OCI-LY7 (cell line): ENCODE measurements at regions not wholly inside any gene's neighbourhood (a gene's known extent, or its start where the extent isn't known, plus 50 kb on each side); places are given as distances from the start of the nearest gene placed in this dataset.
"Not testable (repeated sequence)": the region's sequence is repeated elsewhere in the genome, so short reads cannot be mapped to it uniquely, and the experiment has no call there.

Experiments used
- BruUV-seq: library from RNA; stranded (reverse); fragments of 400-500 nt; replicated peaks from 2 replicates; lab custom pipeline; 2021; lab: Mats Ljungman, UMichigan
- CTCF ChIA-PET: fragments of 300-600 bp; sonication (Branson Sonifier 250); formaldehyde crosslinking; loops from one replicate; lab custom pipeline; 2022; ENCODE audit warnings: antibody characterized with exemption; ENCODE audit not compliant: unreplicated experiment; lab: Charles Lee
- POLR2A ChIA-PET: fragments of 300-600 bp; sonication (Branson Sonifier 250); formaldehyde crosslinking; loops from one replicate; lab custom pipeline; 2022; ENCODE audit warnings: antibody characterized with exemption; lab: Charles Lee
- DNase-seq: peaks from one replicate; pipeline ENCODE4 v3.0.0-alpha.2; 2015; ENCODE audit warnings: low spot score
- H2AFZ ChIP-seq: fragments of 200-600 bp; sonication (generic), shearing (Covaris generic); 2 replicates; pipeline ENCODE4 v1.6.1; 2014; ENCODE audit warnings: mild to moderate bottlenecking, antibody characterized with exemption, low read length, moderate library complexity
- H3K27ac ChIP-seq: fragments of 200-600 bp; sonication (generic); 2 replicates; pipeline ENCODE4 v1.5.1; 2014; ENCODE audit warnings: mixed run types, low read depth, mild to moderate bottlenecking, moderate library complexity, low read length, inconsistent platforms; ENCODE audit not compliant: poor library complexity, severe bottlenecking
- H3K36me3 ChIP-seq: fragments of 200-600 bp; sonication (generic); 2 replicates; pipeline ENCODE4 v1.6.1; 2014; ENCODE audit warnings: mild to moderate bottlenecking, antibody characterized with exemption, low read length, moderate library complexity, mixed read lengths; ENCODE audit not compliant: insufficient read depth
- H3K4me1 ChIP-seq: fragments of 200-600 bp; sonication (generic); 2 replicates; pipeline ENCODE4 v1.5.1; 2014; ENCODE audit warnings: mild to moderate bottlenecking, low read length; ENCODE audit not compliant: insufficient read depth, poor library complexity, severe bottlenecking
- H3K4me2 ChIP-seq: fragments of 200-600 bp; sonication (generic); 2 replicates; pipeline ENCODE4 v1.6.1; 2014; ENCODE audit warnings: mild to moderate bottlenecking, low read length
- H3K4me3 ChIP-seq: fragments of 200-600 bp; sonication (generic); 2 replicates; pipeline ENCODE4 v1.5.1; 2014; ENCODE audit warnings: mild to moderate bottlenecking, low read depth, low read length; ENCODE audit not compliant: poor library complexity, severe bottlenecking
- H3K79me2 ChIP-seq: fragments of 200-600 bp; sonication (generic); 2 replicates; pipeline ENCODE4 v1.6.1; 2016; ENCODE audit warnings: low read depth, mild to moderate bottlenecking, low read length, moderate library complexity, mixed read lengths; ENCODE audit not compliant: insufficient read depth
- H3K9me2 ChIP-seq: fragments of 200-600 bp; sonication (generic); 2 replicates; pipeline ENCODE4 v1.6.1; 2016; ENCODE audit warnings: mild to moderate bottlenecking, low read length, mixed read lengths; ENCODE audit not compliant: insufficient read depth
- H3K9me3 ChIP-seq: fragments of 200-600 bp; sonication (generic); 2 replicates; pipeline ENCODE4 v1.6.1; 2014; ENCODE audit warnings: mild to moderate bottlenecking, mixed run types, low read length, mixed read lengths
- H4K20me1 ChIP-seq: fragments of 200-600 bp; sonication (generic); 2 replicates; pipeline ENCODE4 v1.6.1; 2014; ENCODE audit warnings: mild to moderate bottlenecking, antibody characterized with exemption, low read length, moderate library complexity, mixed read lengths; ENCODE audit not compliant: insufficient read depth
- CTCF ChIP-seq: fragments of 200-600 bp; sonication (generic); conservative IDR thresholded peaks from 2 replicates; pipeline ENCODE4 v1.5.1; 2014; ENCODE audit warnings: mild to moderate bottlenecking, antibody characterized with exemption, low read length, moderate library complexity, mixed read lengths
- EZH2phosphoT487 ChIP-seq: fragments of 200-600 bp; sonication (generic); IDR thresholded peaks from 2 replicates; pipeline ENCODE4 v1.6.1; 2018; ENCODE audit warnings: low read depth, borderline replicate concordance, mild to moderate bottlenecking, mixed run types, antibody characterized with exemption, low read length, moderate library complexity, mixed read lengths
- intact Hi-C: fragments of 100-400 bp; cut with micrococcal nuclease; formaldehyde crosslinking; loops from one replicate; pipeline ENCODE4 v1.10.0; 2022; ENCODE audit not compliant: unreplicated experiment

DNA sequence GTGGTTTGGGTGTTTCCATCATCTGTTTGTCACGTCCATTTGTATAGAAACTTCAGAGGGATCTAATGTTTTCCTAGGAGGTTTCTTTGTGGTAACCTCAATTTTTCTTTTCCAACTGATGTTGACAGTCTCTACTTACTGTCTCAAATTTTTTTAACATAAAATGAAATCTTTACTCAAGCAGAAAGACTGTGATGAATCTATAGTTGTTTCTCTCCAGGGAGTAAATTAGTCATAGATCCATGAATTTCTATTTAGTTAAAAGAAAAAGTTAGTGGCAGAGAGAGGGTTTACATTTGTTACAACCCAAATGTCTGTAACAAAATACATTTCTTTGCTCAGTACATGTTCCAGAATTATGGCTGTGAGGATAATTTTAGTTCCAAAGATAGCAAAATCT lies 161.6 kb downstream of the DISP1 start:
- ChIA-PET POLR2A (interaction anchor here (0.7 kb wide), 1 partner anchor 78 kb away, joined by 3 read pairs; no protein-coding TSS in a partner anchor), CTCF (no interaction called here)
- Histone ChIP-seq H3K9me2 (no peaks in the 10 kb centered on the region), H3K4me2 (no peak overlapping the region), H4K20me1 (no peaks in the 10 kb centered on the region), H3K27ac (no peak overlapping the region), H2AFZ (no peak overlapping the region), H3K4me1 (no peaks in the 10 kb centered on the region), H3K9me3 (no peaks in the 10 kb centered on the region), H3K4me3 (no peak overlapping the region), H3K79me2 (no peaks in the 10 kb centered on the region), H3K36me3 (no peaks in the 10 kb centered on the region)
- TF ChIP-seq CTCF (no peak), EZH2phosphoT487 (no peak)
- intact Hi-C loops = no loop called here
- no peak for DNase-seq
- BruUV-seq = no TSS peak

- H3K4me2 ChIP-seq, H2AFZ ChIP-seq, H3K9me2 ChIP-seq, CTCF ChIA-PET, H3K4me3 ChIP-seq, DNase-seq, H3K27ac ChIP-seq, H3K36me3 ChIP-seq, H3K4me1 ChIP-seq, H3K9me3 ChIP-seq, intact Hi-C loops, H4K20me1 ChIP-seq, H3K79me2 ChIP-seq, BruUV-seq: not testable (repeated sequence)
- POLR2A ChIA-PET = interaction anchor here (0.7 kb wide), 1 partner anchor 77 kb away, joined by 3 read pairs; no protein-coding TSS in a partner anchor
Measured at GRCh38 chr1:222977294-222977693, 162.5 kb downstream of the DISP1 start.

DNA sequence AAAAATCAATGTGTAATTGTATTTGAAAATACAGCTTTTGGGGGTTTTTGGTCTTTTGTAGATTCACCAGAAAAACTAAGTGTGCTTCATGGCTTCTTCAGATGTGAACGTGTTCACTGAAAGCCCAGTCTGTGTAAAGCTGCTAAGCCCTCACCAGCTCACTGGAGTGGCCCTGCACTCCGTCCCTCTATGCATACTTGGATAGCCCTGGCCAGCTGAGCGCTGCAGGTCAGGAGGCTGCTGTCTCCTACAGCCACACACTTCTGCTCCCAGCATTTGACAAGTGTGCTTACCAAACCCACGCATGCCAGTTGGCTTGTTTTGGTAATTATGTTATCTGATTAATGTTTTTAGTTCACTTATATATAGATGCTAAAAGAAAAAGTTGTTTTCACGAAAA lies 163.5 kb downstream of the TLR5 start:
- Histone ChIP-seq H2AFZ (no peak overlapping the region), H3K4me3 (no peak overlapping the region), H3K4me2 (no peak overlapping the region), H3K79me2 (no peaks in the 10 kb centered on the region), H3K27ac (no peak overlapping the region), H3K9me2 (no peaks in the 10 kb centered on the region), H3K4me1 (no peaks in the 10 kb centered on the region), H4K20me1 (no peaks in the 10 kb centered on the region), H3K36me3 (no peaks in the 10 kb centered on the region), H3K9me3 (no peaks in the 10 kb centered on the region)
- no peak for DNase-seq
- ChIA-PET CTCF (no interaction called here), POLR2A (no interaction called here)
- TF ChIP-seq EZH2phosphoT487 = no peak
- TF ChIP-seq CTCF = no peak
- intact Hi-C loops = no loop called here
- BruUV-seq = no TSS peak
